ENCODE measurements at regions not wholly inside any gene's neighbourhood (a gene's known extent, or its start where the extent isn't known, plus 50 kb on each side); places are given as distances from the start of the nearest gene placed in this dataset.

DNA sequence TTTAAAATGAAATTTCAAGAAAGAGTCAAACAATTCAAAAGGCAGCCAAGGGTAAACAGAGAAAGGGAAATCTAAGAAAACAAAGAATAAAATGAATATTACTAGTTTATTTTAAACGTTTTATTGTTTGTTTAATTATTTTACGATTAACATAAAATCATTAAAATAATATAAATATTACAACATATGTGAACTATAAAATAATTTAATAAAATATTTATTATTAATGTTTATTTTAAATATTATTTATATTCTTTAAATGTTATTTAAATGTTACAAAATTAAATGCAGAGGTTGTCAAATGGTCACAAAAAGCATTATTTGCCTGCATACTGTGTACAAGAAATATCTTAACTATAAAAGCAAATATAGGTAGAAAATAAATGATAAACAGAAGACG lies 786.7 kb upstream of the GHITM start:
- Histone ChIP-seq H3K9ac (ENCODE audit: low read length) (no peak overlapping the region), H2BK120ac (ENCODE audit: insufficient read depth, low read length, poor library complexity) (no peak overlapping the region), H3K23ac (ENCODE audit: low read length) (no peak overlapping the region), H3K9me3 (ENCODE audit: insufficient read depth, low read depth, low read length) (no peaks in the 10 kb centered on the region), H2BK5ac (ENCODE audit: low read depth, low read length, poor library complexity) (no peak overlapping the region), H3K14ac (ENCODE audit: low read length) (no peak overlapping the region), H2BK12ac (ENCODE audit: low read length) (no peak overlapping the region), H3K4ac (ENCODE audit: low read depth, low read length) (no peak overlapping the region), H3K79me1 (ENCODE audit: low read length) (no peaks in the 10 kb centered on the region), H3K18ac (ENCODE audit: low read length) (no peak overlapping the region), H3K27me3 (ENCODE audit: insufficient read depth, low read length) (no peaks in the 10 kb centered on the region), H4K12ac (ENCODE audit: low read depth, low read length) (no peak overlapping the region), H3K4me2 (ENCODE audit: low read length) (no peak overlapping the region), H3K36me3 (ENCODE audit: control insufficient read depth in 1 of 2, insufficient read depth in 2 of 2, low read length in 2 of 2) (no peaks in the 10 kb centered on the region), H3K4me3 (ENCODE audit: low read depth, low read length) (no peak overlapping the region), H2AK5ac (ENCODE audit: low read length) (no peak overlapping the region), H3K27ac (ENCODE audit: low read depth, low read length) (no peak overlapping the region), H3K4me1 (ENCODE audit: control insufficient read depth in 1 of 2, insufficient read depth in 2 of 2, low read length in 2 of 2) (no peaks in the 10 kb centered on the region), H4K91ac (ENCODE audit: low read depth, low read length) (no peak overlapping the region), H3K79me2 (ENCODE audit: control insufficient read depth, insufficient read depth, low read length, poor library complexity) (no peaks in the 10 kb centered on the region), H4K8ac (ENCODE audit: low read depth, low read length) (no peak overlapping the region), H2AFZ (ENCODE audit: insufficient read depth, low read length, poor library complexity) (no peak overlapping the region)
- WGBS (ENCODE audit: extremely low coverage, insufficient coverage, insufficient read length) = no CpG with 5 or more reads among the region's 3 CpGs
- DNase-seq = no peak

DNA sequence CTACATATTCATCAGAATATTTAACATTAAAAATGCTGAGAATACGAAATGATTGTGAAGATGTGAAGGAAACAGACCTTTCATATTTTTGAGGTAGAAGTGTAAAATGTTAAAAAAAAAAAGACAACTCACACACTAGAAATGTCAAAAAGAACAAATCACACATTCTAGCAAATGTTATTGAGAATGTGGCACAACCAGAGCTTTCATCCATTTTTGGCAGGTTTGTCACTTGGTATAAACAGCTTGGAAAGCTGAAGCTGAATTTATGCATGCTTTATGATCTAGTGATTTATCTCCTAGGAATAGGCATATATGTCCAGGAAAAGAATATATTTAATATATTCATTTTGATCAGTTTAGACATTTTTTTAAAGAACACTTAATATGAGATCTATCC lies 784.9 kb upstream of the GHITM start:
- WGBS (ENCODE audit: extremely low coverage, insufficient coverage, insufficient read length) = no CpG with 5 or more reads among the region's 1 CpG
- no peaks in the 10 kb centered on the region for H3K36me3 ChIP-seq (ENCODE audit: control insufficient read depth in 1 of 2, insufficient read depth in 2 of 2, low read length in 2 of 2)

DNA sequence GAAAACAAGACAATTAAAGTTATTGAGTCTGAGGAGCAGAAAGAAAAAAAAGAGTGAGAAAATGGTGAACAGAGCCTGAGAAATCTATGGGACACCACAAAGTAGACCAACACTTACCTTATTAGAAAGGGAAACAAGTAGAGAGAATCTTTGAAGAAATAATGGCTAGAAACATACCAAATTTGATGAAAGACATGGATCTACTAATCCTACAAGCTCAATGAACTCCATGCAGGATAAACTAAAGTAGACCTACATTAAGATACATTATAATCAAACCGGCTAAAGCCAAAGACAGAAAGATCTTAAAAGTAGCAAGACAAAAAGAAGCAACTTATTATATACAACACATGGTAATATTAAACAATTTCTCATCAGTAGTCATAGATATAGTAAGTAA lies 782.3 kb upstream of the GHITM start:
- no peak overlapping the region for H3K4me3 ChIP-seq (ENCODE audit: low read depth, low read length)
- no peaks in the 10 kb centered on the region for H3K79me2 ChIP-seq (ENCODE audit: control insufficient read depth, insufficient read depth, low read length, poor library complexity)
- H2BK5ac ChIP-seq (ENCODE audit: low read depth, low read length, poor library complexity) = no peak overlapping the region
- no peak overlapping the region for H3K27ac ChIP-seq (ENCODE audit: low read depth, low read length)
- H3K4me2 ChIP-seq (ENCODE audit: low read length) = no peak overlapping the region
- DNase-seq = no peak
- H2AK5ac ChIP-seq (ENCODE audit: low read length) = no peak overlapping the region
- no peak overlapping the region for H2AFZ ChIP-seq (ENCODE audit: insufficient read depth, low read length, poor library complexity)
- no peak overlapping the region for H2BK120ac ChIP-seq (ENCODE audit: insufficient read depth, low read length, poor library complexity)
- no peaks in the 10 kb centered on the region for H3K9me3 ChIP-seq (ENCODE audit: insufficient read depth, low read depth, low read length)
- no peaks in the 10 kb centered on the region for H3K4me1 ChIP-seq (ENCODE audit: control insufficient read depth in 1 of 2, insufficient read depth in 2 of 2, low read length in 2 of 2)
- no peak overlapping the region for H4K12ac ChIP-seq (ENCODE audit: low read depth, low read length)
- H3K14ac ChIP-seq (ENCODE audit: low read length) = no peak overlapping the region
- H4K91ac ChIP-seq (ENCODE audit: low read depth, low read length) = no peak overlapping the region
- no peak overlapping the region for H3K4ac ChIP-seq (ENCODE audit: low read depth, low read length)
- no peaks in the 10 kb centered on the region for H3K36me3 ChIP-seq (ENCODE audit: control insufficient read depth in 1 of 2, insufficient read depth in 2 of 2, low read length in 2 of 2)
- no peaks in the 10 kb centered on the region for H3K27me3 ChIP-seq (ENCODE audit: insufficient read depth, low read length)
- H3K18ac ChIP-seq (ENCODE audit: low read length) = no peak overlapping the region
- H3K23ac ChIP-seq (ENCODE audit: low read length) = no peak overlapping the region
- no peak overlapping the region for H3K9ac ChIP-seq (ENCODE audit: low read length)
- H3K79me1 ChIP-seq (ENCODE audit: low read length) = no peaks in the 10 kb centered on the region
- H2BK12ac ChIP-seq (ENCODE audit: low read length) = no peak overlapping the region
- no peak overlapping the region for H4K8ac ChIP-seq (ENCODE audit: low read depth, low read length)
- WGBS (ENCODE audit: extremely low coverage, insufficient coverage, insufficient read length) = no CpG with 5 or more reads among the region's 1 CpG

More for the DNA sequence above, 784.9 kb upstream of the GHITM start:
- H3K4me1 ChIP-seq (ENCODE audit: control insufficient read depth in 1 of 2, insufficient read depth in 2 of 2, low read length in 2 of 2) = no peaks in the 10 kb centered on the region
- no peak overlapping the region for H4K8ac ChIP-seq (ENCODE audit: low read depth, low read length)
- no peak overlapping the region for H3K27ac ChIP-seq (ENCODE audit: low read depth, low read length)
- no peak overlapping the region for H2AK5ac ChIP-seq (ENCODE audit: low read length)
- no peak overlapping the region for H3K18ac ChIP-seq (ENCODE audit: low read length)
- no peak overlapping the region for H3K4ac ChIP-seq (ENCODE audit: low read depth, low read length)
- no peak overlapping the region for H4K91ac ChIP-seq (ENCODE audit: low read depth, low read length)
- no peaks in the 10 kb centered on the region for H3K79me1 ChIP-seq (ENCODE audit: low read length)
- no peaks in the 10 kb centered on the region for H3K27me3 ChIP-seq (ENCODE audit: insufficient read depth, low read length)
- no peak overlapping the region for H3K9ac ChIP-seq (ENCODE audit: low read length)
- H2AFZ ChIP-seq (ENCODE audit: insufficient read depth, low read length, poor library complexity) = no peak overlapping the region
- H3K79me2 ChIP-seq (ENCODE audit: control insufficient read depth, insufficient read depth, low read length, poor library complexity) = no peaks in the 10 kb centered on the region
- no peaks in the 10 kb centered on the region for H3K9me3 ChIP-seq (ENCODE audit: insufficient read depth, low read depth, low read length)
- H3K4me2 ChIP-seq (ENCODE audit: low read length) = no peak overlapping the region
- H2BK12ac ChIP-seq (ENCODE audit: low read length) = no peak overlapping the region
- no peak overlapping the region for H4K12ac ChIP-seq (ENCODE audit: low read depth, low read length)
- H3K4me3 ChIP-seq (ENCODE audit: low read depth, low read length) = no peak overlapping the region
- H3K14ac ChIP-seq (ENCODE audit: low read length) = no peak overlapping the region
- DNase-seq = no peak
- no peak overlapping the region for H3K23ac ChIP-seq (ENCODE audit: low read length)
- H2BK5ac ChIP-seq (ENCODE audit: low read depth, low read length, poor library complexity) = no peak overlapping the region
- no peak overlapping the region for H2BK120ac ChIP-seq (ENCODE audit: insufficient read depth, low read length, poor library complexity)

- H4K91ac ChIP-seq (ENCODE audit: low read depth, low read length) = no peak overlapping the region
- H4K8ac ChIP-seq (ENCODE audit: low read depth, low read length) = no peak overlapping the region
- no peaks in the 10 kb centered on the region for H3K27me3 ChIP-seq (ENCODE audit: insufficient read depth, low read length)
- no peaks in the 10 kb centered on the region for H3K9me3 ChIP-seq (ENCODE audit: insufficient read depth, low read depth, low read length)
- H4K12ac ChIP-seq (ENCODE audit: low read depth, low read length) = no peak overlapping the region
- no peak overlapping the region for H2BK5ac ChIP-seq (ENCODE audit: low read depth, low read length, poor library complexity)
- H3K18ac ChIP-seq (ENCODE audit: low read length) = no peak overlapping the region
- H3K36me3 ChIP-seq (ENCODE audit: control insufficient read depth in 1 of 2, insufficient read depth in 2 of 2, low read length in 2 of 2) = no peaks in the 10 kb centered on the region
- no peak overlapping the region for H3K4me3 ChIP-seq (ENCODE audit: low read depth, low read length)
- DNase-seq = no peak
- no peak overlapping the region for H3K27ac ChIP-seq (ENCODE audit: low read depth, low read length)
- H3K9ac ChIP-seq (ENCODE audit: low read length) = no peak overlapping the region
- H2BK120ac ChIP-seq (ENCODE audit: insufficient read depth, low read length, poor library complexity) = no peak overlapping the region
- H3K4ac ChIP-seq (ENCODE audit: low read depth, low read length) = no peak overlapping the region
- no peak overlapping the region for H3K23ac ChIP-seq (ENCODE audit: low read length)
- H3K79me1 ChIP-seq (ENCODE audit: low read length) = no peaks in the 10 kb centered on the region
- no peak overlapping the region for H2BK12ac ChIP-seq (ENCODE audit: low read length)
- no peak overlapping the region for H3K4me2 ChIP-seq (ENCODE audit: low read length)
- H2AK5ac ChIP-seq (ENCODE audit: low read length) = no peak overlapping the region
- H3K79me2 ChIP-seq (ENCODE audit: control insufficient read depth, insufficient read depth, low read length, poor library complexity) = no peaks in the 10 kb centered on the region
- no peak overlapping the region for H3K14ac ChIP-seq (ENCODE audit: low read length)
- H2AFZ ChIP-seq (ENCODE audit: insufficient read depth, low read length, poor library complexity) = no peak overlapping the region
- H3K4me1 ChIP-seq (ENCODE audit: control insufficient read depth in 1 of 2, insufficient read depth in 2 of 2, low read length in 2 of 2) = no peaks in the 10 kb centered on the region
These were observed 781.7 kb upstream of the GHITM start for GRCh38 chr10:83357627-83358026.
